NCI-H1105 (cell line): ENCODE measurements at regions not wholly inside any gene's neighbourhood (a gene's known extent, or its start where the extent isn't known, plus 50 kb on each side); places are given as distances from the start of the nearest gene placed in this dataset.
"Not testable (repeated sequence)": the region's sequence is repeated elsewhere in the genome, so short reads cannot be mapped to it uniquely, and the experiment has no call there.

ENCODE experiments used
- DNase-seq: peaks from one replicate; lab custom pipeline; 2025; lab: John Stamatoyannopoulos, UW

DNA sequence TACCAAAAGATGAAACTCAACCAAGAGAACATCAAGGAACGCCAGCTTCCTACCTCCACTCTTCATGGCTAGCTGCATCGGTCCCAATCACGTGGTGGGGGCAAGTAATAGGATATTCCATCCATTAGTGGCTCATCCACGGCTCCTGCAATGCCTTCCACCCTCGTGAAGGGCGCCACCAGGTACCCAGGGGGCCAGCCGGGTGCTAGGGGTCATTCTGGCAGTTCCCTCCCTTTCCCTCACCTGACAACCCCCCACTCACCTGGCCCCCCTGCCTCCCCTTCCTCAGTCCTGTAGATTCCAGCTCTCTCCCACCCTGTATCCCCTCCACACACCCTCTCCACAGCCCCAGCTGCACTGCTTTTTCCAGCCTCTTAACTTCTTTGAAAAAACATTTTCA is 161.9 kb downstream of the URI1 start:
- DNase-seq: no peak

DNA sequence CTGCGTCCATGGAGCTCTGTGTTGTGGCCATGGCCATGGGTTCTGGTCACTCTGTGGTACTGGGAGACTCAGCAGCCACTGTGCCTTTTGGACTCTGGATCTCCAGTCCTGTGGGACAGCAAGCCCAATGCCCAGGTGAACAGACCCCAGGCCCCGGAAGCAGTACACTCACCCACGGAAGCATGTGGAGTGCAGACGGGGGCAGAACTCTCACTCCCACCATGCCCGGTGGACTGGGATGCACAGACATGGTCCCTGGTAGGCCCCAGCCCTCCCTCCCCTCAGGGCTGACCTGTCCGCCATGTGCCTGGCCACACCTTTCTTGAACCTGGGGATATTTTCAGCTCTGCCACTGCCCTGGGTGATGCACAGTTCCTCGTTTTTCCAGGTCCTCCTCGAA is 163.3 kb downstream of the URI1 start:
- DNase-seq: no peak

DNA sequence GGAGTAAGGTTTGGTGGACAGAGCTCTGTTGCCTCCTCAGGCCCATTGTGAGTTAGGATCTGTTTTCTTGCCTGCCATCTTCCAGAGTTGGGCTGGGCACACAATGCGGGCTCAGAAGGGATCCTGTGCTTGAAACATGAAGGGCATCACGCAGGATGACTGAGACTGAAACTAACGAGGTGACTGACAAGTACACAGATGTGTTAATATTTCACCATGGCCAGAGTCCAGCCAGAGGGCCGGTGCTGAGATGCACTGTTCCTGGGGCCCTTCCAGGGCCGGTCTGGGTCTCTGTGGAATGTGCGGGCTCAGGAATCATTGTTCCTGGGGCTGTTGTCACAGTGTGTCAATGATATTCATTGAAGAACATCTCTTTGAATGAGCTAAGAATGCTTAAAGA is 163.7 kb downstream of the URI1 start:
- DNase-seq: no peak

DNA sequence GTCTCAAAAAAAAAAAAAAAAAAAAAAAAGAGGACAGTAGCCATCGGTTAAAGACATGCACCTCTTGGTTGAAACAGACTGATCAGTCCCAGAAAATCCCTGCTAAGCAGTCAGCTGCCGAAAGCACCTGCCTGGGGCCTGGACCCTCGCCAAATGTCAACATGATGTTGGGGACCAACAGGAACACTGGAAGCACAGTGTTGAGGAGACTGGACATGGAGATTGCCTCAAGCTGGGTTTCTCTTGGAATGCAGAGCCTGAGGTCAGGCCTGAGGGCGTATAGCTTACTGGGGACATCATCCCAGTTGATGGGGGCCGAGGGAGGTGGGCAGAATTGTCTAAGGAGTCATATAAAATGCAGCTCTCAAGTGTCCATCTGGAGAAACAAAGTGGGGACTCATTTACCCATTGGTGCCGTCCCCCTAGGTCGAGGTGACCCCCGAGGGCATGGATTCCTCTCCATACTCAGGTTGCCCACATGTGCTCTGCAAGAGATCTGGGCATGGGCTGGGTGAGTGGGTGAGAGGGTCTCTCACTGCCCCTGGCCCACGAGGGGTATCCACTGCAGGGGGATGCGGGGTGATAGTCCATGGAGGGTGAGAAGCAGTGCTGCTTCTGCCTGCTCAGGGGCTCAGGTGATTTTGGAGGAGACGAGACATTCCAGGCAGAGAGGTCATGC is 164.5 kb downstream of the URI1 start:
- no peak for DNase-seq

DNA sequence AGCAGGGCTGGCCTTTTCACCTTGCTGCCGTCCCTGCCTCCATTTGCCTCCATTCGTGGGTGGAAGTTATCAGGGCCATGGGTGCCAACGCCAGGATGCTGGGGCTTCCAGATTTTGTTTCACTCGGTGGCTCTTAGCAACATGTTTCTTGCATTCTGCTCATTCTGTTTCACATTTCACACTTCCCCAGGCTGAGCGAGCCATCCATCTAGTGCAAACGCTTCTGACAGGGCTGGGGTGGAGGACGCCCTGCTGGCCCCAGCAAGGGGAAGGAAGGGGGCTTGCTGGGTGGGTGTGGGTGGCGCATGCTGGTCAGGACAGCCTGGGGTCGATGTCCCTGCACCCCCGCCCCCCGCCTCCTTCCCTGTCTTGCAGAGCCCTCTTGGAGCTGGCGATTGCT is 165.2 kb downstream of the URI1 start:
- DNase-seq: no peak

DNA sequence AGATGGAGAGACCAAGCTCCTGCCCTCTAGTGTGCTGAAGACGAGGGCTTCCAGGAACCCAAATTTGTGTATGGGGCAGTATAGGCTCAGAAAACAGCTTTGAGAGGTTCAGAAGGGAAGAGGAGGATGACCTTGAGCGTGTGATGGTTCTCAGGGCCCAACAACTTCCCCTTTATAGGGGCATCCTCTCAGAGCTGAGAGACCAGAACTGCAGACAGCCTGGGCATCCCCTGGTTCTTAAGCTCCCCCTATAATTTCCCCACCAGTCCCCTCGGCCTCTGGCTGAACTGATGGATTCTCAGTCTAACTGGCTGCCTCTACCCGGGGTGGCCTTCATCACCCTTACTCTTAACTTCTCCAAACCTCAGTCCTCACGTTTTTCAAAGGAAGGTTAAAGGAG is 167.5 kb downstream of the URI1 start:
- DNase-seq: no peak

DNA sequence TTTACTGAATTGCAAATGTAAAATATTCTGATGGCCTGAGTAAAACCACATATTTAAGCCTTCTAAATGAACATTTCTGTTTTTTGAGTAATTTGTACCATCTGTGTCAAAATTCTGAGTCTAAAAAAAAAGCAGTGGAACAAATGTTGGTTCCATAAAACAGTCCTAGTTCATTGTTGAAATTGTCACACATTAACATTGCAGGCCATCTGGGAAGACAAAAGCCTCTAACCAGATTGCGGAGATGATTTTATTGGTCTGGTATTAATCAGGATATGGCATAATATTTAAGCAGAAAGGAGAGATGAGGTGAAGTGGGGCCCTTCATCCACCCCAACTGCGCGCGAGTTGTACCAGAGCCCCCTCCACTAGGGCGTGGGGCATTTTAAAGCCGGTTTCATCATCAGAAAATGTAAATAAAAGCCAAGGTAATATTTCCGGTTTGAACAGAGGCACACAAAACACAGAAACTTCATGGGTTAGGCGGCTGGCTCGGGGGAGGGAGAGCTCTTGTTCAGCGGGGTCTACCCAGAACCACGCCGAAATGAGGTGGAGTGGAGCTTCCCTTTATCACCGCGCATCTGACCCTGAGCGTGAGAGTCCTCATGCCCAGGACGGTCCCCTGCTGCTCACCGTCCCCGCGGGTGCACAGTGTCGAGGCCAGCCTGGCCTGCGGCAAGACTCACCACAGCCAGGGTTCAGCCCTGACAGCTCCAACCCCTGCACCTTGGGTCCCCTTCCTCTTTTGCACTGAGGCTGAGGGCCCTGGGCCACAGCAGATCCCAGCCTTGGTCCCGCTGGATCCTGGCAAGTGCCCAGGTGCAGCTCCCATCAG is 169.2 kb downstream of the URI1 start:
- DNase-seq: no peak

DNA sequence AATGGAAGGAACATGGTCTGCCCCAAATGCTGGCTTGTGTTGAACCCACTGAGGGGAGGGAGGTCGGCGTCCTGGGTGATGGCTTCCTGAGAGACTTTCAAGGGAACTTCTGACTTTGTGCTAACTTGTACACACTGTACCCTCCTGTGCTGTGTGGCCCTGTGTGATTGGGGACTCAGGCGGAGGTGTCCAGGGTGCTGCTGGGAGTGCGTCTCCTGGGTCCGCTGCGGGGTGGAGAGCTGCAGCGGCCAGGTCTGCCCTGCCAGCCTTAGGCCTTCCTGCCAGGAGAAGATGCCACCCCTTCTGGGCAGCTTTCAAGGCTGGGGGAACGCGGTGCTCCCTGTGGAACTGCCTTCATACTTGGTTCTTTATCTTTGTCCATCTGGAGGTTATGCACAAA is 170.1 kb downstream of the URI1 start:
- DNase-seq: no peak

DNA sequence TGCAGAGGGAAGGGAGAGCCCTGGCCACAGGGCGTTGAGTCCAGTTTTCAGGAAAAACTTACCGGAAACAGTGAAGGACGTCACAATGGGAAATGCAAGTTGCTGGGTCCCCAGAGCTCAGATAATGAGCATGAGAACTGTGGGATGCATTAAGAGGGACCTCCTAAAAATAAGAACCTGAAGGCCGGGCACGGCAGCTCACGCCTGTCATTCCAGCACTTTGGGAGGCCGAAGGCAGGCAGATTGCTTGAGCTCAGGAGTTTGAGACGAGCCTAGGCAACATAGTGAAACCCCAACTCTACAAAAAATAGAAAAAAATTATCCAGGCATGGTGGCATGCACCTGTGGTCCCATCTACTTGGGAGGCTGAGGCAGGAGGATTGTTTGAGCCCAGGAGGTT is 170.6 kb downstream of the URI1 start:
- no peak for DNase-seq

DNA sequence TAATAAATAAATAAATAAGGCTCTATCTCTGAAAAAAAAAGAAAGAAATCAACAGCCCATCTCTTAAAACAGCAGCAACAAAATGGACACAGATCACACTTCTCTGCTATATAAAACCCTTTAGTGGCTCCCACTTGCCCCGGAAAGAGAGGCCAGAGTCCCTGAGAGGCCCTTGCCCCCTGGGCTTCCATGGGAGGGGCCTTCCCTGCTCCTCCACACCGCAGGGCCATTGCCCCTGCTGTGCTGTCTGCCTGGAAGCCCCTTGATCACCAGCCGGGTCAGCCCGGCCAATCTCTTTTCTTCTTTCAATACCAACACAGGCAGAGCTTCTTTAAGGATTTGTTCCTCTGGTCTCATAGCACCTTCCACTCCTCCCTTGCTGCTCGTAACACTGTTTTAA is 171.1 kb downstream of the URI1 start:
- DNase-seq: no peak

DNA sequence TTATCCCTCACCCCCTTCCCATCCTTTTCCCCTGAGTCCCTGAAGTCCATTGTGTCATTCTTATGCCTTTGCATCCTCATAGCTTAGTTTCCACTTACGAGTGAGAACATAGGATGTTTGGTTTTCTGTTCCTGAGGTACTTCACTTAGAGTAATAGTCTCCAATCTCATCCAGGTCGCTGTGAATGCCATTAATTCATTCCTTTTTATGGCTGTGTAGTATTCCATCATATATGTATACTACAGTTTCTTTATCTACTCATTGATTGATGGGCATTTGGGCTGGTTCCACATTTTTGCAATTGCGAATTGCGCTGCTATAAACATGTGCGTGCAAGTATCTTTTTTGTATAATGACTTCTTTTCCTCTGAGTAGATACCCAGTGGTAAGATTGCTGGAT is 172.1 kb downstream of the URI1 start:
- DNase-seq: not testable (repeated sequence)

DNA sequence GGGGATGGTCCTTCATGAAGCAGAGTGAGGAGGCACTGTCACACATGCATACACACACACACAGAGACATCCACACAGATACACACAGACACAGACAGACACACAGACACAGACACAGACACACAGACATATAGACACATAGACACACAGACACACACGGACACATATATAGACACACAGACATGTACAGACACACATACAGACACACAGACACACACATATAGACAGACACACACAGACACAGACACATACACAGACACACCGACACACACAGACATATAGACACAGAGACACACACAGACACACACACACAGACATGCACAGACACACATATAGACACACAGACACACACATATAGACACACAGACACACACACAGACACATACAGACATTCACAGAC is 173.9 kb downstream of the URI1 start:
- DNase-seq: no peak

DNA sequence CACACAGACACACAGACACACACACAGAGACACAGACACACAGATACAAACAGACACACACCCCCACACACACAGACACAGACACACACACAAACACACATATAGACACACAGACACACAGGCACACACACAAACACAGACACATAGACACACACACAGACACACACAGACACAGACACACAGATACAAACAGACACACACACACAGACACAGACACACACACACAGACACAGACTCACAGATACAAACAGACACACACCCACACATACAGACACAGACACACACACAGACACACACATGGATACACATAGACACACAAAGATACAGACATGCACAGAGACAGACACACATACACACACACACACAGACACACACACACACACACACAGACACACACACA is 174.5 kb downstream of the URI1 start:
- DNase-seq: no peak

DNA sequence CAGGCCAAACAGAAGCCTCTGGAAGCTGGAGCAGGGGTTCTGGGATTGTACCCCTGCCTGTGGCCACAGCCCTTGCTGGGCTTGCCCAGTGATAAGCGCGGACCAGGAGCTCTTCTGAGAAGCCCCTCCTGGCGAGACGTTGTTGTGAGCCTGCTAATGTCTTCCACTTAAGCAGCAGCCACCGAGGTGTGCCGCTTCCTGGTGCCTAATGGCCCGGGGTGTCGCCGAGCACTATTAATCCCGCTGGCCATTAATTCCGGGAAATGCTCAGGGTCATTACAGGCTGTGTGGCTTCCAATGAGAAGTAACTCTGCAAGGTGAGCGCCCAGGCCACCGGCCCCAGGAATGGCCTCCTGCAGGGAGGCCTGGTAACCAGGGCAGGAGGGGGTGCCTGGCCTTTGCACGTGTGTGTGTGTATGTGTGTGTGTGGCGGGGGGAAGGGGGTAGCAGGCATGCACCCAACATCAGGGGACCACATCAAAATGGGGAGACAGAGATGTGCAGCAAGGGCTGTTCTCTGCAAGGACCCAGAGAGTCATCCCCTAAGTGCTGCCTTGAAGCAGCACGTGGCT is 175.0 kb downstream of the URI1 start:
- DNase-seq: no peak

DNA sequence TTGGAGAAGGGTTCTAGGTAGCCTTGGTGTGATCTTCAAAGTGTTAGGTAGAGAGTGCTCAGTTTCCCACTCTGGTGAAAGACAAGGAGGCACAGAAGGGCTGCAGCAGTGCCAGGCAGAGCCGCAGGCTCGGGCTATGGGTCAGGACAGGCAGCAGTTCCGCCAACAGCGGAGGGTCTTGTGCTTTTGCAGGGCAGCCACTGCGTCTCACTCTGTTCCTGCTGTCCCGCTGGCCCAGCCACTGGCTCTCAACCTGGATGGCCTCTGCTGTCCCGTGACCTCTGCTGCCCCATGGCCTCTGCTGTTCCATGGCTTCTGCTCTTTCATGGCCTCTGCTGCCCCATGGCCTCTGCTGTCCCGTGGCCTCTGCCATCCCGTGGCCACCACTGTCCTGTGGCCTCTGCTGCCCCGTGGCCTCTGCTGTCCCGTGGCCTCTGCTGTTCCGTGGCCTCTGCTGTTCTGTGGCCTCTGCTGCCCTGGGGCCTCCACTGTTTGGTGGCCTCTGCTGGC is 175.7 kb downstream of the URI1 start:
- no peak for DNase-seq

DNA sequence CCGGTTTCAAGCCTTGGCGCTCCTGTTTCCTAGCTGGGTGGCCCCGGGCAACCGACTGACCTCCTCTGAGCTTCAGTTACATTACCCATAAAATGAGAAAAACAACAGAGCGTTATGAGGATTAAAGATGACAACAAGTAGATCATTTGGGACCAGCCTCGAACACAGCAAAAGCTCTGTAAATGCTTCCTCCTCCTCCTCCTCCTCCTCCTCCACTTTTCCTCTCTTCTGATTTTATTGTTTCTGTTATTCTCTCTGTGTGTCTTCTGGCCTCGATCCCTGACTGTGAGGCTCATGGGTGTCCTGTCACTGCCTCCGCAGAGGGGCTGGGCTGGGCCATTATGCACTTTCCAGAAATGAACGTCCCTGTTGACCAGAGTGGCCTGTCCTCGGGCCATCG is 176.2 kb downstream of the URI1 start:
- no peak for DNase-seq

DNA sequence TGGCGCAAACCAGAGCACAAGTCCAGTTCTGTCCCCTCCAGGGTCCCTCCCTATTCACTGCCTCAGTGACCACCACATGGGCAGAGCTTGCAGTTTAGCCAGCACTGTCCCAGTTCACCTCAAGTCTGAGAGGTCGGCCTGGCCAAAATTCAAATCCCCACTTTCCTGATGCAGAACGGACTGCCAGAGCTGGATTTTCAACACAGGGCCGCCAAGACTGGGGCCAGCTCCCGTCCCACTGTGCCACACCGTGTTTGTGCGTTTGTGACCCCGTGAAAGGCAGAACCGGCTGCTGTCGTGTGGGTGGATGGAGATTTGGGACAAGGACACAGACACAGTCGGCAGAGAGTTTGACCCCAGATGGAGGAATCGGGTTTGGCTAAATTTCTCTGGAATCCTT is 176.7 kb downstream of the URI1 start:
- no peak for DNase-seq

DNA sequence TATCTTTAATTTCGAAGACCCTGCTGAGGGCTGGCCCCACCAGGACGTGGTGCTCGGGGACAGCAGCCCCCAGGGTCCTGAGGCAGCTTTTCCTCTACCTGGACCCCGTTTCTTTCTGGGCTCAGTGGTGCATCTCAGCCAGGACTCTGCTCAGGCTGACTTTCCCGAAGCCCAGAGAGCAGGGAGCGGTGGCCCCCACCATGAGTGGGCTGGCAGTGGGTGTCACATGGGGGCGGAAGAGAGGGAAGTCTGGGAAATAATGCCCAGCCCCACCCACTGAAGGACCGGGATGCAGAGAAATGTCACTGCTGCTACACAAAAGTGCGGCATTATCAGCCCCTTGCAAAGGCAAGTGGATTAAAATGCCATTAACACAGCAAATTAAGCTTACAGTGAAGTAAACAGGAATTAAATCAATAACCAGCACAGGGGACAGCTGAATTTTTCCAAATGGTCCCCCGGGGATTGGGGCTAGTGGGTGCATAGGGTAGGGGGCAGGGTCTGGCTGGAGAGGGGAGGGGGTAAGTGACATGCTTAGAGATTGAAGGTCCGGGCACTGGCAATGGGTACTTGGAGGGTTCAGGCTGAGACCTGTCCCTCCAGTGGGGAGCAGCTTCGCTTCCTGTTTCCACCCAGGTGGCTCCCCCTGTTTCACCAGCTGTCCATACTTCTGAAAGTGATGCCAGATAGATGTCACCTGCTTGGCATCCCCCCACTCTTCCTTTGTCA is 177.3 kb downstream of the URI1 start:
- no peak for DNase-seq

DNA sequence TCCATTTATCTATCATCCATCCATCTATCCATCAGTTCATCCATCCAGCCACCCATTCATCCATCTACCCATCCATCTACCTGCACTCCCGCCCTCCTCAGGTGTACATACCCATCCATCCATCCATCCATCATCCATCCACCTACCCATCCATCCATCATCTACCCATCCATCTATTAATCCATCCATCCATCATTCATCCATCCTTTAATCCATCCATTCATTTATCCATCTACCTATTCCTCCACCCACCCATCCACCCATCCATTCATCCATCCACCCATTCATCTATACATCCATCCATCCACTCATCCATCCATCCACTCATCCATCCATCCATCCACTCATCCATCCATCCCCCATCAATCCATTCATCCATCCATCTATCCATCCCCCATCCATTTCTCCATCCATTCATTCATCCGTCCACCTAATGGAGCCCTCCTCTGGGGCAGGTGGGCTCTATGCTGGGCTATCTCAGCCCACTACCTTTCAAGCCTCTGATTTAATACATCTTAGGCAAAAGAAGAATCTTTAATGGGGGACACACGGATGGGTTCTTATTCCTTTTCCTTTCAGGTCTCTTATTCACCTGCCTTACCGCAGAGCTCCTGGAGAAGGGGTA is 178.9 kb downstream of the URI1 start:
- DNase-seq: no peak

DNA sequence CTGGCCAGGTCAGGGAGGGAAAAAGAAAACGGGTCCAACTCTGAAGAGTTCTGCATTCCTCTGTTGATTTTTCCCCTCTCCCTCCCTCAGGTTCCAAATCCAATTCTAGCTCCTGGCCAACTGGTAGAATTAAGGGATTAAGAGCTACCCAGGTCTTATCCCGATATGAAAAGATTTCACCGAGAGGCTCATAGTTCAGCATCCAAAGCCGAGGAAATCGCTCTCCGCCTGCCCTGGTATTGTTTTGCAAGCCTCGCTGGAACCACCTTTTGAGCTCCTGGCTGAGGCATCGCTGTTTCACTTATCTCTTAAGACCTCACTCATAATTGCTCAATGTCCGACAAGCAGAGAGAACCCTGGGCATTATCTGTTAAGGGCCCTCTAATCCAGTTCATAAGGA is 180.4 kb downstream of the URI1 start:
- DNase-seq: no peak

DNA sequence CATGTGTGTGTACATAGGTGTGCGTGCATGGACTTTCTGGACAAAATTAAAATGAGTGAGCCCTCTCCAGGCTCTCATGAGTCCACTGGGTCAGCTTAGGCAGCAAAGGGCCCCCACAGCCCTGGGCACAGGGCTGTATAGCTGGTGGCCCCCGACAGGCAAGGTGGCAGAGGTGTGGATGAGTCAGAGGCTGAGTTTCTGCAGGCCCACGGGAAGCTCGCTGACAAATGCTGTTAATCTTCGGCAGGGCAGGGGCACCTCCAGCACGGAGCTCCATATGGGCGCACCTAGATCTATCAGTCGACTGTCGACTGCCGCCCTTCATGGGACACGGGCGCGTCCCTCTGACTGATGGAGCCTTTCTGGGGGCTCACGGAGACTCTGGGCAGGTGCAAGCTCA is 181.1 kb downstream of the URI1 start:
- no peak for DNase-seq

DNA sequence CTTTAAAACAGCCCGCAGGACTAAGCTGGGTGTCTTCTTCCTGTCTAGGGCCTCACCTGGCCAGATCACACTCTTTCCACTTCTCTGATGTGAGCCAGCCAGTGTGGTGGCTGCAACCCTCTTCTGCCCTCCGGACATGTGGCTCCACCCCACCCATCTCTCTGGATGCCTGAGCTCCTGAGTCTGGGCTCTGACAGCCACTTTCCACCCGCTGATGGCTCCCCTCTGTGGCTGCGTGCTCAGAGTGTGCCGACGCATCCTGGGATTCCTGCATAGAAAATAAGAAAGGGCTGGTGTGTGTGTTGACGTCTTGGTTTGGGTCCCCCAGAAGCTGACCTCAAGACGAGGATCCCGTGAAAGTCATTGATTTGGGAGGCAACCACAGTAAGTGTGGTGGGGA is 181.6 kb downstream of the URI1 start:
- DNase-seq: no peak
